ENCODE measurements at regions not wholly inside any gene's neighbourhood (a gene's known extent, or its start where the extent isn't known, plus 50 kb on each side); places are given as distances from the start of the nearest gene placed in this dataset.

- TF ChIP-seq CTCF (IDR thresholded peaks at IDR 0.05 in 4 of 5, conservative IDR thresholded peaks at IDR 0.05 in 1 of 5) (no peak), POLR2A (IDR thresholded peaks at IDR 0.05) (no peak)
Measured at GRCh38 chr1:88247666-88248065, 436.4 kb upstream of the PKN2 start.

Data from gastrocnemius medialis (tissue), 4 donors.